Motor neuron (in vitro differentiated cells): ENCODE measurements at regions not wholly inside any gene's neighbourhood (a gene's known extent, or its start where the extent isn't known, plus 50 kb on each side); places are given as distances from the start of the nearest gene placed in this dataset.

Experiments
- ATAC-seq, 8 experiments: fragments of 200-7000 bp; cut with Tn5 transposase; replicated peaks in 6 of 8; 2 replicates each; pipeline ENCODE4 v1.8.0; 2021; ENCODE audit warnings: mild to moderate bottlenecking in 8 of 8, moderate library complexity in 8 of 8
- H3K27ac ChIP-seq, 2 donors: fragments of 250-450 bp; sonication (Bioruptor Pico); 2 replicates each; pipeline ENCODE4 v1.9.0; 2021; ENCODE audit warnings: antibody characterized with exemption in 2 of 2, mild to moderate bottlenecking in 2 of 2, moderate library complexity in 1 of 2
- H3K4me1 ChIP-seq, 2 donors: fragments of 250-450 bp; sonication (Bioruptor Pico); replicated peaks in 1 of 2; 2 replicates each; pipeline ENCODE4 v1.6.1; 2021; ENCODE audit warnings: antibody characterized with exemption in 2 of 2, mild to moderate bottlenecking in 2 of 2, moderate library complexity in 1 of 2
- H3K4me3 ChIP-seq, 5 donors: fragments of 250-450 bp; sonication (Bioruptor Pico); 2 replicates each; pipeline ENCODE4 v1.9.0; 2021; ENCODE audit warnings: antibody characterized with exemption in 5 of 5, mild to moderate bottlenecking in 5 of 5, moderate library complexity in 4 of 5
- WGBS, 10 experiments: fragments of 450-650 bp; shearing (Covaris generic); methylation state at CpG; one replicate each; pipeline ENCODE4 v1.0.0; 2022; 5-methylcytosine and 5-hydroxymethylcytosine counted together
- in situ Hi-C, 9 experiments: fragments of 400-800 bp; cut with MboI; loops; one replicate each; pipeline ENCODE4 v1.15.0; 2021; ENCODE audit warnings: low sequenced_read_pairs in 9 of 9, low pct_unique_long_range_greater_than_20kb in 2 of 9; ENCODE audit not compliant: unreplicated experiment in 9 of 9

GRCh38 chr3:80283783-80284182 is 516.0 kb upstream of the ROBO1 start:
- H3K4me3 ChIP-seq: no peak overlapping the region
- in situ Hi-C loops: no loop called here
- H3K4me1 ChIP-seq: no peaks in the 10 kb centered on the region
- ATAC-seq: no peak
- H3K27ac ChIP-seq: no peak overlapping the region
- 0 to 50% (median 24%) methylated on average over 2 of the region's 2 CpGs; no CpG with 5 or more reads in 4 of the 10 experiments for WGBS, 10 experiments

GRCh38 chr3:80278056-80278455 is 510.3 kb upstream of the ROBO1 start:
- H3K4me3 ChIP-seq: no peak overlapping the region
- H3K4me1 ChIP-seq: peaks cover 0 to under 1% of the 10 kb centered on the region in 2 donors
- no peak for ATAC-seq
- WGBS, 10 experiments: 25 to 94% (median 86%) methylated on average over 7 to 11 of the region's 11 CpGs
- H3K27ac ChIP-seq: no peak overlapping the region
- in situ Hi-C loops: no loop called here

- no peak for ATAC-seq
- Histone ChIP-seq H3K27ac (no peak overlapping the region), H3K4me3 (no peak overlapping the region), H3K4me1 (peaks cover 0 to 5% of the 10 kb centered on the region in 2 donors)
- in situ Hi-C loops: no loop called here
Measured at GRCh38 chr3:80275120-80275519, 507.3 kb upstream of the ROBO1 start.

DNA sequence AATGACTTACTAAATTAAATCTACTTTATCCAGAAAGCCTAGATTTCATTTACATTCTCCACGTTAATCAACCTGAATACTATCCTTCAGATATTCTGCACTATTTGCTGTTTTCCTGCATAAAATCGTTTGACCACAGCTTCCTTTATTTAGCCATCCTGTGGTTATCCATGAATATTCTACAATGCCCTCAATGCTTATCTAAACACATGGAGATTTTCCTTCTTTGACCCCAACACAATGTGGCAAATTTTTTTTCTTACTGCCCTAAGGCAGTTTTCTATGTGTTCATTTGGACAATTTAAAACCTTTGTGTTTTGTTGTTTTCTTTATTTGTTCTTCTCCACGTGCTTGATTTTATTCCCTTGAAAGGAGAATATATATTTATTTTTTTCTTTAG is 495.5 kb upstream of the ROBO1 start:
- peaks cover 0 to 12% of the 10 kb centered on the region in 2 donors for H3K4me1 ChIP-seq
- H3K4me3 ChIP-seq: no peak overlapping the region
- ATAC-seq: no peak
- 0 to 66% (median 36%) methylated on average over 2 to 3 of the region's 3 CpGs for WGBS, 10 experiments
- no peak overlapping the region for H3K27ac ChIP-seq
- in situ Hi-C loops: no loop called here

GRCh38 chr3:80261082-80261481 is 493.3 kb upstream of the ROBO1 start:
- Histone ChIP-seq H3K27ac (no peak overlapping the region), H3K4me1 (peaks cover 0 to 8% of the 10 kb centered on the region in 2 donors), H3K4me3 (no peak overlapping the region)
- in situ Hi-C loops: no loop called here
- ATAC-seq: peak in 5 of 8 experiments; percentile 48 to 70 (median 63)

DNA sequence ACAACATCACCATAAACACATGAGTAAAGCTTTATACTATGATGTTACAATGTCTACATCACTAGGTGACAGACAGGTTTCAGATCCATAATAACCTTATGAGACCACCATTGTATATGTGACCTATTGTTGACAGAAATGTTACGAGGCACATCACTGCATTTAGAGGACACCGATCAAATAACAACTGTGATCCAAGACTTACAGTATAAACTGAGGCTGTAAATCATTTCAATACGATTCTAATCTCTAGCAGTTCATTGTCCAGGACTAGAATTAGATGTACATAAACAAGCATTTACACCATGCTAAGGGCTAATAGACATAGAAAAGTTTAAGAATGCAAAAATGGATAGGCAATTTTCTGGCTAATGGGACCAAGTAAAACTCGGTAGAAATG is 491.9 kb upstream of the ROBO1 start:
- in situ Hi-C loops: no loop called here
- Histone ChIP-seq H3K27ac (no peak overlapping the region), H3K4me3 (no peak overlapping the region), H3K4me1 (peaks cover 0 to 8% of the 10 kb centered on the region in 2 donors)
- 15 to 100% (median 81%) methylated on average over 1 to 4 of the region's 4 CpGs for WGBS, 10 experiments
- ATAC-seq: no peak

- Histone ChIP-seq H3K4me3 (no peak overlapping the region), H3K27ac (no peak overlapping the region), H3K4me1 (no peaks in the 10 kb centered on the region)
- WGBS, 10 experiments: 41 to 100% (median 96%) methylated on average over 1 to 2 of the region's 2 CpGs; no CpG with 5 or more reads in 4 of the 10 experiments
- no peak for ATAC-seq
- in situ Hi-C loops: no loop called here
Measured at GRCh38 chr3:80252113-80252512, 484.3 kb upstream of the ROBO1 start.

GRCh38 chr3:80247766-80248165 is 480.0 kb upstream of the ROBO1 start:
- H3K27ac ChIP-seq: no peak overlapping the region
- H3K4me1 ChIP-seq: peaks cover 7 to 11% of the 10 kb centered on the region in 2 donors
- H3K4me3 ChIP-seq: no peak overlapping the region
- ATAC-seq: no peak
- in situ Hi-C loops: no loop called here
- 0 to 94% (median 83%) methylated on average over 2 to 3 of the region's 3 CpGs; no CpG with 5 or more reads in 1 of the 10 experiments for WGBS, 10 experiments

- Histone ChIP-seq H3K4me3 (no peak overlapping the region), H3K4me1 (peaks cover 7 to 12% of the 10 kb centered on the region in 2 donors), H3K27ac (no peak overlapping the region)
- 10 to 80% (median 63%) methylated on average over 2 to 6 of the region's 6 CpGs for WGBS, 10 experiments
- in situ Hi-C loops: no loop called here
- no peak for ATAC-seq
Measured at GRCh38 chr3:80244390-80244789, 476.6 kb upstream of the ROBO1 start.

- no peak overlapping the region for H3K4me3 ChIP-seq
- peaks cover 7 to 20% of the 10 kb centered on the region in 2 donors for H3K4me1 ChIP-seq
- in situ Hi-C loops: no loop called here
- no peak for ATAC-seq
- 63 to 100% (median 93%) methylated on average over 1 of the region's 1 CpG; no CpG with 5 or more reads in 6 of the 10 experiments for WGBS, 10 experiments
- H3K27ac ChIP-seq: no peak overlapping the region
Measured at GRCh38 chr3:80241791-80242190, 474.0 kb upstream of the ROBO1 start.

DNA sequence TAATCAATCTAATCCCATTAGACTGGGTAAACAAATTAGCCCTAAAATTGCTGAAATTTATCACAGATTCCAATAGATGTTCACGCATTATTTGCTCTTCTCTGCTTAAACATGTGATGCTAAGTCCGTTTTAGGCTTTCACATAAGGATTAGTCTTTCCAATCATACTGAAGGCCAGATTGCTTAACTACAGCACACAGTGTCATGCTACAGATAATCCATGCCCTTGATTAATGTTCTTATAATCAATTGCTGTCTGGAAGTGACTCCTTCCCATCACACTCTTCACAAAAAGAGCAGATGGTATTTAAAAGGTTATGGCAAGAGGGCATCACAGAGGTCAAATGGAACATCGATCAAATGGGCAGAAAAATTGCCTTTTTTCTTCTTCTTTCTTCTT is 471.5 kb upstream of the ROBO1 start:
- H3K4me3 ChIP-seq: no peak overlapping the region
- H3K27ac ChIP-seq: no peak overlapping the region
- 0 to 46% (median 16%) methylated on average over 1 to 3 of the region's 3 CpGs; no CpG with 5 or more reads in 3 of the 10 experiments for WGBS, 10 experiments
- in situ Hi-C loops: no loop called here
- ATAC-seq: peak in 5 of 8 experiments; percentile 59 to 98 (median 97)
- H3K4me1 ChIP-seq: peaks cover 7 to 20% of the 10 kb centered on the region in 2 donors

DNA sequence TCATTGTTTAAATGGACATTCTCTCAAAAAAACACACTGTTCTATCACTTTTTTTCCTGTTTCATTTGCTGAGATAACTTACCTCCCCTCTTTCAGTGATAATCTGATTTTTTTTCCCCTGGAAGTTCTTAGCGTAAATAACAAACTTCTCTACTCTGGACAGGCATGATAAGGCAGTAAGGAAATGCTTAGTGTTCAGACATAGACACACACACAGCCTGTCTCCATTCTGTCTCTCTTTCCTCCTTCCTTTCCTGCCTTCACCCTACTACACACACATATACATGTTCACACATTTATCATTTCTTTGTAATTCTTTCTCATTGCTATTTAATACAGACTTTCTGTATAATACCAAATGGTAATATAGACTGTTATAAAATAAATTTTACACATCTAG is 470.8 kb upstream of the ROBO1 start:
- peaks cover 3 to 14% of the 10 kb centered on the region in 2 donors for H3K4me1 ChIP-seq
- 0 to 100% (median 59%) methylated on average over 1 of the region's 1 CpG; no CpG with 5 or more reads in 2 of the 10 experiments for WGBS, 10 experiments
- no peak overlapping the region for H3K4me3 ChIP-seq
- no peak for ATAC-seq
- in situ Hi-C loops: no loop called here
- H3K27ac ChIP-seq: no peak overlapping the region

DNA sequence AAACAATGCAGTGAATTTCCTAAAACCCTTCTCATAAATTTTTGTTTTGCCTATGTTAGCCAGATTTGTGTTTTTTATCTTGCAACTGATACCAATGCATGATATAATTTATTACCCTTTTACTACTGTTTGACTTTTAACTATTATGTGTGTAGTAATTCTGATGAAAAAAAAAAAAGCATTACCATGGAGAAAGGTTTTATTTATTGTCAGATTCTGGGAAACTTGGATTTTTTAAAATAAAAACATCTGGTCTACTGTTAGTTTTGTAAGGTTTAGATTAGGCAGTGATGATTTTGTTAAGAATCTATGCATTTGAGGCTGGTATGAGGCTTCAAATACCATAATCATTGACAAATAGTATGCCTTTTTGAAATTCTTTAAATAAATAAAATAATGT is 470.4 kb upstream of the ROBO1 start:
- no peak overlapping the region for H3K27ac ChIP-seq
- peaks cover 0 to 10% of the 10 kb centered on the region in 2 donors for H3K4me1 ChIP-seq
- H3K4me3 ChIP-seq: no peak overlapping the region
- in situ Hi-C loops: no loop called here
- ATAC-seq: no peak

GRCh38 chr3:80234706-80235105 is 466.9 kb upstream of the ROBO1 start:
- in situ Hi-C loops: no loop called here
- 16 to 100% (median 80%) methylated on average over 1 to 3 of the region's 3 CpGs; no CpG with 5 or more reads in 1 of the 10 experiments for WGBS, 10 experiments
- ATAC-seq: no peak

More at GRCh38 chr3:80234706-80235105, 466.9 kb upstream of the ROBO1 start:
- Histone ChIP-seq H3K4me1 (peaks cover 0 to 15% of the 10 kb centered on the region in 2 donors), H3K4me3 (no peak overlapping the region), H3K27ac (no peak overlapping the region)
